Esophagus mucosa (tissue), 1 donor: ENCODE measurements at regions not wholly inside any gene's neighbourhood (a gene's known extent, or its start where the extent isn't known, plus 50 kb on each side); places are given as distances from the start of the nearest gene placed in this dataset.

Source experiments
- ATAC-seq: fragments of 200-7000 bp; cut with Tn5 transposase; one replicate; pipeline ENCODE4 v1.9.1; 2020
- donor health status: DM: yes; HTN: yes; CAD: no.

- ATAC-seq: no peak
Observed at GRCh38 chr20:40589581-40589980, 99.5 kb downstream of the MAFB start.

- ATAC-seq: no peak
Observed at GRCh38 chr20:40588891-40589290, 100.1 kb downstream of the MAFB start.

DNA sequence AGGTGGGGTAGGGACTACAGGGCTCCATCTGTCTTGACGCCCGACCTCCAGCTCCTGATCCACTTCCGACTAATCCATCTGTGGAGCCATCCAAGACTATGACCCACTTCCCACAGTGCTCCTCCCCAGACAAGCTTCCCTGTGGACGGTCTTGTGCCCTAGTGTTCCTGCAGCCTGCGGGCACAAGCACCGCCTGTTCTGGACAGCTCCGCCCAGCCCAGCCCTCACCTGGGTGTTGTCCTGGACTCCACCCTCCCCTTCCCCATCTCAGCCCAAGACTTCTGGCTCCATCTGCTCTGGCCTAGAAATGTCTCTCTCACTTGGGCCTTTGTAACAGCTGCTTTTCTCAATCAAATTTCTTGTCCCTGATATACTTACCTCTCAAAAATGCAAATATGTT is 102.0 kb downstream of the MAFB start:
- peak; percentile 47 for ATAC-seq

DNA sequence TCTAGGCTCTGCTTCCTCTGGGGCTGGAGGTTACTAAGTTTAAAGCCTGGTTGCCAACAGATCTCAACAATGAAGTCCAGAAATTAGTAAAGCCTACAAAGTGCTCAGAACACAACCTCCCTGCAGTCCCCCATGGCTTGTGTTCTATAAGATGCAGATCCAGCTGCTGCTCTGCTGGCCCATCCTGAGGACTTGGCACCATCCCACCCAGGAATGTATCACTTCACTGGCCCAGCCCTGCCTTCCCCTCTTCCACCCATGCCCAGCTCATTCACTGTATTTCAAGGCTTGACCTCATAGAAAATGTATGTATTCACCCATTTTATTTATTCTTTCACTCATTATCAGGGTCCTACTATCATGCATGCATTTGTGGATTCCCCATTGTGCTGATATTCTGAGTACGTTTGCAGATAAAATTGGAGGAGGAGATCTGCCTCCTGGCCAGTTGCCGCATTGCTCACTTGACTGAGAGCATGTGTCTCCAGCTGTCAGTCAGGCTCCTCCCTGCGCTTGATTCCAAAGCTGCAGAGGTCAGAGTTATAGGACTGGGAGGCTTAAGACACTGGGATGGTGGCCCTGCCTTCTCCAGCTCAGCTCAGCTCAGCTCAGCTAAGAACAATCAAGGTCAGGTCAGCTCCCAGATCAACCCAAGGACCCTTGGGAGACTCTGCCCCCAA is 104.8 kb downstream of the MAFB start:
- no peak for ATAC-seq

DNA sequence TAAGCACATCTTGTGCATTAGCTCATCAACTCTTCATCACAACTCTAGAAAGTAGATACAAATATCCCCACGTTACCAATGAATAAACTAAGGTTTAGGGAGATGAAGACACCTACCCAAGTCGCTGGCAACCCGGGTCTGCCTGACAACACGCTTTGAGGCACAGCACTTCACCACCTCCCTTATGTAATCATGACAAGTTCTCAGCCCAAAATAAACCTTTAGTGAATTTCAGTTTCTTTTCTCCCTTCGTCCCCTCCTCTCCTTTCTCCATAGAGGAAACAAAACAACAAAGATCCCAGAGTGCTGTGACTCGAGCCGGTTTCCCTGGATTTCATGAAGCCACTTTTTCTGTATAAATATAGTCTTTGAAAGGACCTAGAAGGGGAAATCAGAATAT is 105.4 kb downstream of the MAFB start:
- no peak for ATAC-seq

DNA sequence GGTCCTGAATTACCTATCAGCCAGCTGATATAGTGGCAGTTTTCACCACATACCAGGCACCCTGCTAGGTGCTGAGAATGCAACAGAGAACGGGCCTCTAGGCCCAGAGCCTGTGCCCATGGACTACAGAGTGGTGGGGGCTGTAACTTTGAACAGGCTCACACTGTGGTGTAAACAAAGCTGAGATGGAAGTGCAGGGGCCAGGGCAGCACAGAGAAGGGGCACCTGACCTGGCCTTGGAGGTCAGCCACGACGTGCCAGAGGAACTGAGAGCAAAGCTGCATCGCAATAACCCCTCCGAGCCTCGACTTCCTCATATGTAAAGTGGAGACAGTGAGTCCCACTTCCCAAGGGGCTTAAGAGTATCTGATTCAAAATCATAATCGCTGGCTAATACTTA is 105.8 kb downstream of the MAFB start:
- no peak for ATAC-seq

DNA sequence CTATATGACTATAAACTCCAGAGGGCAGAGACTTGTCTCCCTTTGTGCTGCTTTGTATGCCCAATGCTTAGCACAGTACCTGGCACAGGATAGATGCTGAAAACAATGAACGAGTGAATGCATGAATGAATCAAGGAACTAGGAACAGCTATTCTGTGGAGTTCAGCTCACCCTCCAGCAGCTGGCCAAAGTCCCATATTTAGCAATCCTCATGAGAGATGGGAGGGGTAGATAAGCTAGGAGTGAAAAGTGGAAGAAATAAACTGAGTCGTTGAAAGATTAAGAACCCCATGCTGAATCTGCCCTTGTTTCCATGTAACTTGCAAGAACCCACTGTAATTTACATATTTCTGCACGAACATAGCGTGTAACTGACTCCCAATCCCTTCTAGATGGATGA is 106.5 kb downstream of the MAFB start:
- peak; percentile 24 for ATAC-seq

DNA sequence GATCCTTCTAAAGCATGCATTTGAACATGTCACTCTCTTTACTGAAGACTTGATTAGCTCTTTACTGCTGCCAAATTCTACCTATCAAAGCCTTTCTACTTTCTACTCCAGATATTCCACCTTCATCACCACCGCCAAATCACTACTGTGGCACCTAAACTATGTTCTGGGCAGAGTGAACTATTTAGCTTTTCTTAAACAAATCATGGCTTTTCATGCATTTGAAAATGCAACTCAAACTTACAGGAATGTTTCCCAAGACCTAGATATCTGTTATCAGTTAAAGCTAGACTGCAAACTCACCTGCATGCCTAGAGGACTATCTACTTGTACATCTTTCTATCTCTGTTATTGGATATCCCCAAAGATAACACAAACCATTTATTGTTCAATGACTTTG is 109.3 kb downstream of the MAFB start:
- ATAC-seq: no peak

DNA sequence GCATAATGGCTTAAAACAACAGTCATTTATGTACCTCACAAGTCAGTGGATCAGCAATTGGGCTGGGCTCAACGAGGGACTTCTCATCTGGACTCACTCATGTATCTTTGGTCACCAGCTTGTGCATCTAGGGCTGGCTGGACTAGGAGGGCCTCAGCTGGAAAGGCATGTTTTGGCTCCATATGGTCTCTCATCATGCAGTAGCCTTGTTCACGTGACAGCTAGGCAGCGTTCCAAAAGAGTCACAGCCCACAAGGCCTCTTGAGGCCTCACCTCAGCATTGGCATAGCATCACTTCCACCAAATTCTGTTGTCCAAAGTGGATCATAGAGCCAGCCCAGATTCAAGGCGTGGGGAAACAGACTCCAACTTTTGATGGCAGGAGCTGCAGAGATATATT is 110.1 kb downstream of the MAFB start:
- ATAC-seq: no peak

DNA sequence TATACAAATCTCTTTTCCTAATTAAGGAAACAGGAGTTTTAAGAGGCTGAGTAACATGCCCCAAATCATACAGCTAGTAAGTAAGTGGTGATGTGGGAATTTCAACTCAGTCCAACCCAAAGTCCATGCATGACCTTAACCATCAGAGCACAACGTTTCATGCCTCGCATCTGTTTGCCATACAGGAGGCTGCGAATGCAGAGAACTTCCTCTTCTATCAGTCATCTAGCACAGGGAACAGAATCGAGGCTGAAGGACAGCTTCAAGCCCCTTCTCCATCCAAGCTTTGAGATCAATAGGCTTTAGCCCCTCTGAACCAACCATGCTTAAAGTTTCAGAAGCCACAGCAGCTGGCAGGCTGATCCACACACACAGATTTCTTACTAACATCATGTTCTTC is 113.2 kb downstream of the MAFB start:
- ATAC-seq: no peak

DNA sequence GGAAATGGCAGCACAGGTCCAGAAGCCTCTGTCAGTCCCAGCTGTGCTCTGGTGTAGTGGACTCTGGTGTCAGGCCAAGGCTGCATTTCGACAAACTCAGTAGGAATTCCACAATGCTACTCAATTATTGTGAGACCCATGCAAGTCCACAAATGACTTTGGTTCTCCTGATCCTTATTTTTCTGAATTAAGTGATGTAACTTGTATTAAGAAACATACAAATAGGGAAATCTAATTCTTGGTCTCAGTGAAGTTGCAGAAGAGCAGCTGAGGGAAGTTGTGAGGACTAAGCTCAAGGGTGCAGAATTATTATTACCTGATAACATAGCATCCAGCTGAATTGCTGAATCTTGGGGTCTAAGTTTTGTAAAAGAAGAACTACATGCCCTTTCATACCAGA is 116.8 kb downstream of the MAFB start:
- ATAC-seq: no peak

DNA sequence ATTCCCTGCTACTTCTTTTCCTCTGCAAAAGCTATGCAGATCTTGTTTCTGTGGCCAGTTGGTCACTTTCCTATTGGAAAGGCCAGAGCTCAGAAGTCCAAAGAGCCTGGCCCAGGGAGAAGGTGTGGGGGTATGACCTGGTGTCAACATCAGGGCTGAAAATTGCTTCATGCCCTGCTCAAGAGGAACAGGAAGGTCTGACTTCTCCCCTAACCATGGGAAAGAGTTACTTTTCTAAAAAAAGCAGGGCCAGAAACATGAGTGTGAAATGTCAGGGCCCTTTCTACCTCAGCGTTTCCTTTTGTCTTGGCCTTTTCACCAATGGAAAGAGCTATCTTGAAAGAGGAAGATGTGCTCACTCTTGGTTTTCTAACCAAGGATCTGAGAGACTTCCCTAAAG is 117.4 kb downstream of the MAFB start:
- ATAC-seq: no peak

GRCh38 chr20:40568200-40568599 is 120.8 kb downstream of the MAFB start:
- ATAC-seq: peak; percentile 50

- peak; percentile 1 for ATAC-seq
Observed at GRCh38 chr20:40565682-40566040, 123.4 kb downstream of the MAFB start.

DNA sequence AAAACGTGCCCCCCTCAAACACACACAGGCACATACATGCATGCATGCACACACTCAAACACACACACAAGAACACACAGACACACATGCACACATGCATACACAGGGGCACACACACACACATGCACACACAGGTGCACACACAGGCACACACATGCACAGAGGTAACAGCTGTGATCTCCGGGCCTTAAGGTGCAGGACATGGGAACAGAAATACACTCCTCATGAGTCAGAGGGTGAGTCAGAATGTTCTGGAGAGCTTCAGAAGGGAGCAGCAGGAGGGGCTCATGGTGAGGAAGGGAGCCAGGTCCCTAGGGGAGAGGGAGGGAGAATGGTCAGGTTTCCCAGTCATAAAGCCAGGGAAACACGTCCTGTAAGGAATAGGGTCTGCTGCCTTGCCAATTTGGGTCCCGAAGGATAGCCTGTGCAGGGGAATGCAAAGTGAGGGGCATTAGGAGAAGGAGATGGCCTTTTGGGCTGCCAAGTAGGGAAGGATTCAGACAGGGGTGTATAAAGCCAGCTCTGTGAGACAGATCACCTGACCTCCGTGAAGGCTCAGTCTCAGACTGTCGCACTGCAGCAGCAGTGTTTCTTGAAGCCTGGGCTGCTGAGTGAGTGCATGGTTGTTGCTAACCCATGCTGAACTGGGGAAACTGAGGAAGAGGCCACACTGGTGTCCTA is 123.9 kb downstream of the MAFB start:
- peak; percentile 88 for ATAC-seq

DNA sequence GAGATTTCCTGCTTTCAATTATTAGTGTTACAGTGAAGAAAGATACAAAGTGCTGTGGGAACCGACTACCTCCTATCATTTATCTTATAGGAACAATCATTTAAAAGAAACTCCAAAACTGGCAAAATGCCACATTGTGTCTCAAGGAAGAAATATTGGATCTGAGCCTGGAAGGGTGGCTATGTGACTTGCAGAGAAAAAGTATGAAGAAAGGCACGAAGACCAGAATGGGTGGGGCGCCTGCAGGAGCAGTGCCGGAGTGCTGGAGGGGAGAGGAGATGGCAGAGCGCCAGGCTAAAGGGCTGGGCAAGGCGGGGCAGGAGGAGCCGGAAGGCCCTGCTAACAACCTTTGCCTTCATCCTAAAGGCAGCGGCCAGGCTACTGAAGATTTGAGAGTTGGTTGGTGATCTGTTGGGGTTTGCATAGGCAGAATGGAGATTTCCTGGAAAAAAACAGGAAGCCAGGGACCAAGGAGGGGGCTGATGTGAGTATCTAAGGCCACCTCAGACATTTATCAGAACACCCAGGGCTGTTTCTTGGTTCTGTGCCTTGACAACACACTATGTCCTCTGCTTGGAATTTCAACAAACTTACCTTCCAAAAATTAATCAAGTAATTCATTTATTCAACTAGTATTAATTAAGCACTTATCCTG is 125.6 kb downstream of the MAFB start:
- peak; percentile 79 for ATAC-seq

DNA sequence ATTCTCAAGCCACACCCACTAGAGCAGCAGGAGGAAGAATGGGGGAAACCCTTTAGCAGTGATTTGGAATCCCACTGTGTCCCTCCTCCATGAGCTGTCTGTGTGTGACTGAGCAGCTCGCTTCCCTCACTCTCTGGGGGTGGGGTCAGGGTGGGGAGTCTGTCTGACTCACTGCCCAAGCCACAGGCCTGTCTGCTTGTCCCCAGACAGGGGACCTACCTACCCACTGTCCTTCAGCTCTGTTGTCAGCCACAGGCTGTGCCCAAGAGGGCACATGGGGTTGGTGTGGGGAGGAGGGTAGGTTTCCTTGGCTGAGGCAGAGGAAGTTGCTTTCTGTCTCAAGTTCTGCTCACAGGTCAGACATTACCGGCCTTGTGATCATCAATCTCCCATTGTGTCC is 127.0 kb downstream of the MAFB start:
- ATAC-seq: peak; percentile 66

GRCh38 chr20:40561187-40561586 is 127.8 kb downstream of the MAFB start:
- no peak for ATAC-seq

GRCh38 chr20:40558212-40558611 is 130.8 kb downstream of the MAFB start:
- no peak for ATAC-seq

- ATAC-seq: peak; percentile 30
Observed at GRCh38 chr20:40551125-40551530, 137.9 kb downstream of the MAFB start.

DNA sequence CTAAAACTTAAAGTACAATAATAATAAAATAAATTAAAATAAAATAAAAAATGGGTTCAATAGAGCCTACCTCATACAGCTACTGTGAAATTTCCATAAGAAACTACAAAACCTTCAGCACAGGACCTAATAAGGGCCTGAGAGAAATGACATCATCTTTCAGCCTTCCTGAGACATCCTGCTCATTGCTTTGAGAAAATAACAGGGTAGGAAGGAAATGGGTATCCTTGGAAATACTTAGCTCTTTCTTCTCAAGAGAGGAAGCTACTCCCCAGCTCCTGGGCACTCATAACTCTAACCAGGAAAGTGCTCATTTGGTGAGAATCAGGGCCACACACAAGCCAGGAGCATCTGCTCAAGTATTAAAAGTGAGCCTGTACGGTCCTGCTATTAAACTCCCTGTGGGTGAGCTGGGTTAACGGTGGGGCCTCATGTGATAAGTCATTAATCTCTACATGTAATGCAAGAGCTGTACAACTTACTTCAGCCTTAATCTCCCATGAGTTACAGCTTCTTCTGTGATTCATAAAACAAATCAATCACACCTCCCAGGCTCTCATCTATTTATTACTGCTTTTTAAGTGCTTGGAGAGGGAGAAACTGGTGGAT is 141.4 kb downstream of the MAFB start:
- ATAC-seq: peak; percentile 70

DNA sequence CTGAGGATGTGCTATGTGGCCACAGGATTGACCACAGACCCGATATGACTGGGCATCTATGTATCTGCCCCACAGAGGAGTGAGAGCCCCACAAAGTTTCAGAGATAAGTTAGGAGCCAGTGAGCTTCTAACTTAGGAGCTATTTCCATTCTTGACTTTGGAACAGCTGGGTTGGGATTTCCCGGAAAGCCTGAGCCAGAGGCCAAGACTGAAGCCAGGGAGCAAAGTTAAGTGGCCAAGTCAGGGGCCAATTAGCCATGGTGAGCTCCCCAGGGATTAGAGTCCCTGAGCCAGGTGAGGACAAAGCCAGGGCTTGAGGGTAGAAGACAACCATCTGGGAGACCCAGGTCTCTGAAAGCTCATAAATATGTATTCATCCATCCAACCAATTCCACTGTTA is 143.6 kb downstream of the MAFB start:
- no peak for ATAC-seq

- ATAC-seq: no peak
Observed at GRCh38 chr20:40542065-40542464, 147.0 kb downstream of the MAFB start.

DNA sequence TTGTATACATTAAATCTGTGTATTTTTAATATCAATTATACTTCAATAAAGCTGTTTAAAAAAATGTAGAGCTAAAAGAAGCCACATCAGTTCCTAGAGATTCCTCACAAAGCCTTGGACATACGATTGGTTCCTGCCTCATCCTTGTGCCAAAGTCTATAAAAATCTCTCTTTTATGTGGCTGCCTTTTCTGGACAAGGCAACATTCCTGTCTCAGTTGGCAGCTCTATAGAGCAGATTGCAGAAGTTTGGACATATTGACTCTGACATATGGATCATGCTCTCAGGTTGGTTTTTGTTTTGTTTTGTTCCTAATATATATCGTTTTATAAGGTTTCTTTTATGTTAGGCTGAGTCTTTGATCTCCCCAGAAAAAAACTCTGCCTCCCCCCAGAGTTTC is 148.9 kb downstream of the MAFB start:
- ATAC-seq: no peak
